SK-N-SH treated with all-trans-retinoic acid at 6 μM for 48 hours (cell line): ENCODE measurements at regions not wholly inside any gene's neighbourhood (a gene's known extent, or its start where the extent isn't known, plus 50 kb on each side); places are given as distances from the start of the nearest gene placed in this dataset.

ENCODE experiments used
- ATAC-seq: fragments of 200-7000 bp; cut with Tn5 transposase; 3 replicates; pipeline ENCODE4 v1.9.1; 2020; ENCODE audit warnings: mild to moderate bottlenecking, moderate library complexity
- ARNTL ChIP-seq: fragments of 450-650 bp; formaldehyde crosslinking; IDR thresholded peaks from 2 replicates; pipeline ENCODE4 v1.5.0; 2020; ENCODE audit warnings: low read depth, mild to moderate bottlenecking, moderate library complexity, borderline replicate concordance
- BACH2 ChIP-seq: fragments of 250-450 bp; sonication (Bioruptor Pico); IDR thresholded peaks from 2 replicates; pipeline ENCODE4 v1.9.0; 2021; ENCODE audit warnings: mild to moderate bottlenecking, borderline replicate concordance
- CSDC2 ChIP-seq: fragments of 250-450 bp; sonication (Bioruptor Pico); IDR thresholded peaks from 2 replicates; pipeline ENCODE4 v1.5.0; 2020; ENCODE audit warnings: mild to moderate bottlenecking, moderate library complexity
- ESRRG ChIP-seq: fragments of 250-450 bp; sonication (Bioruptor Pico); IDR thresholded peaks from 2 replicates; pipeline ENCODE4 v1.6.1; 2021; ENCODE audit warnings: mild to moderate bottlenecking
- GLIS3 ChIP-seq: fragments of 250-450 bp; sonication (Bioruptor Pico); IDR thresholded peaks from 2 replicates; pipeline ENCODE4 v1.5.0; 2020; ENCODE audit warnings: mild to moderate bottlenecking, moderate library complexity
- ISL1 ChIP-seq: fragments of 250-450 bp; sonication (Bioruptor Pico); IDR thresholded peaks from 2 replicates; pipeline ENCODE4 v2.1.2; 2022; ENCODE audit warnings: mild to moderate bottlenecking, moderate library complexity
- OSR1 ChIP-seq: fragments of 250-450 bp; sonication (Bioruptor Pico); IDR thresholded peaks from 2 replicates; pipeline ENCODE4 v1.8.0; 2022; ENCODE audit warnings: moderate library complexity, mild to moderate bottlenecking, inconsistent platforms
- PPARA ChIP-seq: fragments of 250-450 bp; sonication (Bioruptor Pico); IDR thresholded peaks from 2 replicates; pipeline ENCODE4 v1.5.0; 2020; ENCODE audit warnings: mild to moderate bottlenecking, borderline replicate concordance
- RARB ChIP-seq: fragments of 250-450 bp; sonication (Bioruptor Pico); IDR thresholded peaks from 2 replicates; pipeline ENCODE4 v1.8.0; 2021; ENCODE audit warnings: mild to moderate bottlenecking, moderate library complexity
- SNAI2 ChIP-seq: fragments of 250-450 bp; sonication (Bioruptor Pico); IDR thresholded peaks from 2 replicates; pipeline ENCODE4 v1.5.0; 2020; ENCODE audit warnings: mild to moderate bottlenecking, moderate library complexity
- TCF4 ChIP-seq: fragments of 250-450 bp; sonication (Bioruptor Pico); IDR thresholded peaks from 2 replicates; pipeline ENCODE4 v1.8.0; 2021; ENCODE audit warnings: mild to moderate bottlenecking, moderate library complexity, borderline replicate concordance
- TOX ChIP-seq: fragments of 250-450 bp; sonication (Bioruptor Pico); IDR thresholded peaks from 2 replicates; pipeline ENCODE4 v1.8.0; 2021; ENCODE audit warnings: mild to moderate bottlenecking, moderate library complexity, borderline replicate concordance
- ZC3H10 ChIP-seq: fragments of 250-450 bp; sonication (Bioruptor Pico); IDR thresholded peaks from 2 replicates; pipeline ENCODE4 v1.5.1; 2021; ENCODE audit warnings: mild to moderate bottlenecking, moderate library complexity
- ZFP3 ChIP-seq: fragments of 250-450 bp; sonication (Bioruptor Pico); IDR thresholded peaks from 2 replicates; pipeline ENCODE4 v1.5.0; 2020; ENCODE audit warnings: mild to moderate bottlenecking, moderate library complexity
- ZFP30 ChIP-seq: fragments of 450-650 bp; formaldehyde crosslinking; IDR thresholded peaks from 2 replicates; pipeline ENCODE4 v1.5.0; 2022; ENCODE audit warnings: mild to moderate bottlenecking, moderate library complexity
- ZNF565 ChIP-seq: fragments of 450-650 bp; formaldehyde crosslinking; conservative IDR thresholded peaks from 2 replicates; pipeline ENCODE4 v1.5.0; 2020; ENCODE audit warnings: low read depth, mild to moderate bottlenecking, moderate library complexity
- ZNF70 ChIP-seq: fragments of 450-650 bp; formaldehyde crosslinking; IDR thresholded peaks from 2 replicates; pipeline ENCODE4 v1.5.0; 2020; ENCODE audit warnings: mild to moderate bottlenecking, moderate library complexity
- ZNF8 ChIP-seq: fragments of 450-650 bp; formaldehyde crosslinking; IDR thresholded peaks from 2 replicates; pipeline ENCODE4 v1.5.0; 2020; ENCODE audit warnings: mild to moderate bottlenecking, moderate library complexity
- TF ChIP-seq, protein P1 (sequence below): fragments of 250-450 bp; sonication (Bioruptor Pico); IDR thresholded peaks from 2 replicates; pipeline ENCODE4 v1.5.1; 2020; ENCODE audit warnings: low read depth, mild to moderate bottlenecking, moderate library complexity
- TF ChIP-seq, protein P2 (sequence below): fragments of 250-450 bp; sonication (Bioruptor Pico); IDR thresholded peaks from 2 replicates; pipeline ENCODE4 v1.5.1; 2021; ENCODE audit warnings: mild to moderate bottlenecking, moderate library complexity
- TF ChIP-seq, protein P3 (sequence below): fragments of 250-450 bp; sonication (Bioruptor Pico); IDR thresholded peaks from 2 replicates; pipeline ENCODE4 v1.8.0; 2020; ENCODE audit warnings: mild to moderate bottlenecking, moderate library complexity, borderline replicate concordance
- TF ChIP-seq, protein P4 (sequence below): fragments of 250-450 bp; sonication (Bioruptor Pico); IDR thresholded peaks from 2 replicates; pipeline ENCODE4 v1.8.0; 2021; ENCODE audit warnings: low read depth, mild to moderate bottlenecking, moderate library complexity, borderline replicate concordance

GRCh38 chr5:66353186-66353585 lies 209.1 kb downstream of the SREK1 start:
- no peak for ATAC-seq
- TF ChIP-seq, protein P1, sequence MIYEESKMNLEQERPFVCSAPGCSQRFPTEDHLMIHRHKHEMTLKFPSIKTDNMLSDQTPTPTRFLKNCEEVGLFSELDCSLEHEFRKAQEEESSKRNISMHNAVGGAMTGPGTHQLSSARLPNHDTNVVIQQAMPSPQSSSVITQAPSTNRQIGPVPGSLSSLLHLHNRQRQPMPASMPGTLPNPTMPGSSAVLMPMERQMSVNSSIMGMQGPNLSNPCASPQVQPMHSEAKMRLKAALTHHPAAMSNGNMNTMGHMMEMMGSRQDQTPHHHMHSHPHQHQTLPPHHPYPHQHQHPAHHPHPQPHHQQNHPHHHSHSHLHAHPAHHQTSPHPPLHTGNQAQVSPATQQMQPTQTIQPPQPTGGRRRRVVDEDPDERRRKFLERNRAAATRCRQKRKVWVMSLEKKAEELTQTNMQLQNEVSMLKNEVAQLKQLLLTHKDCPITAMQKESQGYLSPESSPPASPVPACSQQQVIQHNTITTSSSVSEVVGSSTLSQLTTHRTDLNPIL (CRISPR knock-in tag) = no peak
- TF ChIP-seq GLIS3 (CRISPR knock-in tag) (no peak), ZC3H10 (no peak), CSDC2 (CRISPR knock-in tag) (no peak), SNAI2 (CRISPR knock-in tag) (no peak)

- no peak for TF ChIP-seq ZNF70 (CRISPR knock-in tag)
- no peak for TF ChIP-seq BACH2
- TF ChIP-seq ZFP30 = no peak
- TF ChIP-seq OSR1 (CRISPR knock-in tag) = no peak
- TF ChIP-seq ZC3H10 = no peak
- TF ChIP-seq SNAI2 (CRISPR knock-in tag) = no peak
- no peak for TF ChIP-seq ESRRG (CRISPR knock-in tag)
- no peak for TF ChIP-seq PPARA (CRISPR knock-in tag)
- TF ChIP-seq ARNTL (CRISPR knock-in tag) = no peak
- no peak for TF ChIP-seq CSDC2 (CRISPR knock-in tag)
- ATAC-seq = no peak
Observed at GRCh38 chr5:66354422-66354821, 210.3 kb downstream of the SREK1 start.

DNA sequence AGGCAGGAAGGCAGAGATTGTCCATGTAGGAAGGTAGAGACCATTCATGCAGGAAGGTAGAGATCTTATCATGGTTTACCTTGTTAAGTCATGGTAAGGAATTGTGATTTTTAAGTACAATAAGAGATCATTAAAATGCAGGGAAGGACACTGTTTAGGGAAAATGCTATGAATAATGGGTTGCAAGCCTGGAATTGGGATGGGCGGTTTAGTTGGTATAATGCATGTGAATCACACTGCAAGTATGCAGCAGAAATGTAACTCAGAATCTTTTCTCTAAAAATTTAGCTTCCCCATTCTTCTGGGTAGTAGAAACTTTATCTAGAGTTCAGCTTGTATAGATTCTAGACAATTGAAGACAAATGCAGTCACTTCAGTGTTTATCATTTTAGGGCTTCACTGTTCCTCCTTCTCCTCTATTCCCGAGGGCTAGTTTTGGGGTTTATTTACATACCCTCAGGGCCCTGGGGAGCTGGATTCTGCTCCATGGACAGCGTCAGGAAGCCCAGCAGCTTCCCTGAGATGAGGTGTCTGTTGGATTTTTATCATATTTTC lies 212.0 kb downstream of the SREK1 start:
- no peak for ATAC-seq
- TF ChIP-seq ZC3H10 = no peak
- TF ChIP-seq, protein P1 (CRISPR knock-in tag) = no peak
- TF ChIP-seq ESRRG (CRISPR knock-in tag) = no peak
- no peak for TF ChIP-seq CSDC2 (CRISPR knock-in tag)
- no peak for TF ChIP-seq RARB
- TF ChIP-seq ISL1 (CRISPR knock-in tag) = no peak

- no peak for ATAC-seq
- TF ChIP-seq ZNF70 (CRISPR knock-in tag) (no peak), OSR1 (CRISPR knock-in tag) (no peak), CSDC2 (CRISPR knock-in tag) (no peak), SNAI2 (CRISPR knock-in tag) (no peak), ISL1 (CRISPR knock-in tag) (no peak), ZNF565 (CRISPR knock-in tag) (no peak), ZNF8 (CRISPR knock-in tag) (no peak), TCF4 (CRISPR knock-in tag) (no peak), ZC3H10 (no peak), PPARA (CRISPR knock-in tag) (no peak), TOX (CRISPR knock-in tag) (no peak), ZFP30 (no peak), ZFP3 (CRISPR knock-in tag) (no peak), RARB (no peak), GLIS3 (CRISPR knock-in tag) (no peak), ESRRG (CRISPR knock-in tag) (no peak)
- TF ChIP-seq, protein P1 (CRISPR knock-in tag) = no peak
- TF ChIP-seq, protein P2, sequence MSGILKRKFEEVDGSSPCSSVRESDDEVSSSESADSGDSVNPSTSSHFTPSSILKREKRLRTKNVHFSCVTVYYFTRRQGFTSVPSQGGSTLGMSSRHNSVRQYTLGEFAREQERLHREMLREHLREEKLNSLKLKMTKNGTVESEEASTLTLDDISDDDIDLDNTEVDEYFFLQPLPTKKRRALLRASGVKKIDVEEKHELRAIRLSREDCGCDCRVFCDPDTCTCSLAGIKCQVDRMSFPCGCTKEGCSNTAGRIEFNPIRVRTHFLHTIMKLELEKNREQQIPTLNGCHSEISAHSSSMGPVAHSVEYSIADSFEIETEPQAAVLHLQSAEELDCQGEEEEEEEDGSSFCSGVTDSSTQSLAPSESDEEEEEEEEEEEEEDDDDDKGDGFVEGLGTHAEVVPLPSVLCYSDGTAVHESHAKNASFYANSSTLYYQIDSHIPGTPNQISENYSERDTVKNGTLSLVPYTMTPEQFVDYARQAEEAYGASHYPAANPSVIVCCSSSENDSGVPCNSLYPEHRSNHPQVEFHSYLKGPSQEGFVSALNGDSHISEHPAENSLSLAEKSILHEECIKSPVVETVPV (CRISPR knock-in tag) = no peak
- TF ChIP-seq, protein P3, sequence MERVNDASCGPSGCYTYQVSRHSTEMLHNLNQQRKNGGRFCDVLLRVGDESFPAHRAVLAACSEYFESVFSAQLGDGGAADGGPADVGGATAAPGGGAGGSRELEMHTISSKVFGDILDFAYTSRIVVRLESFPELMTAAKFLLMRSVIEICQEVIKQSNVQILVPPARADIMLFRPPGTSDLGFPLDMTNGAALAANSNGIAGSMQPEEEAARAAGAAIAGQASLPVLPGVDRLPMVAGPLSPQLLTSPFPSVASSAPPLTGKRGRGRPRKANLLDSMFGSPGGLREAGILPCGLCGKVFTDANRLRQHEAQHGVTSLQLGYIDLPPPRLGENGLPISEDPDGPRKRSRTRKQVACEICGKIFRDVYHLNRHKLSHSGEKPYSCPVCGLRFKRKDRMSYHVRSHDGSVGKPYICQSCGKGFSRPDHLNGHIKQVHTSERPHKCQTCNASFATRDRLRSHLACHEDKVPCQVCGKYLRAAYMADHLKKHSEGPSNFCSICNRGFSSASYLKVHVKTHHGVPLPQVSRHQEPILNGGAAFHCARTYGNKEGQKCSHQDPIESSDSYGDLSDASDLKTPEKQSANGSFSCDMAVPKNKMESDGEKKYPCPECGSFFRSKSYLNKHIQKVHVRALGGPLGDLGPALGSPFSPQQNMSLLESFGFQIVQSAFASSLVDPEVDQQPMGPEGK (CRISPR knock-in tag) = no peak
- TF ChIP-seq, protein P4, sequence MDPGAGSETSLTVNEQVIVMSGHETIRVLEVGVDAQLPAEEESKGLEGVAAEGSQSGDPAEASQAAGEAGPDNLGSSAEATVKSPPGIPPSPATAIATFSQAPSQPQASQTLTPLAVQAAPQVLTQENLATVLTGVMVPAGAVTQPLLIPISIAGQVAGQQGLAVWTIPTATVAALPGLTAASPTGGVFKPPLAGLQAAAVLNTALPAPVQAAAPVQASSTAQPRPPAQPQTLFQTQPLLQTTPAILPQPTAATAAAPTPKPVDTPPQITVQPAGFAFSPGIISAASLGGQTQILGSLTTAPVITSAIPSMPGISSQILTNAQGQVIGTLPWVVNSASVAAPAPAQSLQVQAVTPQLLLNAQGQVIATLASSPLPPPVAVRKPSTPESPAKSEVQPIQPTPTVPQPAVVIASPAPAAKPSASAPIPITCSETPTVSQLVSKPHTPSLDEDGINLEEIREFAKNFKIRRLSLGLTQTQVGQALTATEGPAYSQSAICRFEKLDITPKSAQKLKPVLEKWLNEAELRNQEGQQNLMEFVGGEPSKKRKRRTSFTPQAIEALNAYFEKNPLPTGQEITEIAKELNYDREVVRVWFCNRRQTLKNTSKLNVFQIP = no peak
Observed at GRCh38 chr5:66358741-66359140, 214.6 kb downstream of the SREK1 start.
